Fibroblast of lung (primary cell): ENCODE measurements at regions not wholly inside any gene's neighbourhood (a gene's known extent, or its start where the extent isn't known, plus 50 kb on each side); places are given as distances from the start of the nearest gene placed in this dataset.
"Not testable (repeated sequence)": the region's sequence is repeated elsewhere in the genome, so short reads cannot be mapped to it uniquely, and the experiment has no call there.

Source experiments
- DNase-seq, 2 donors: peaks; one replicate each; pipeline versions ENCODE4 v3.0.0 to v3.0.0-alpha.2; 2010; ENCODE audit warnings: low read depth in 2 of 2
- H2AFZ ChIP-seq: 2 replicates; pipeline ENCODE4 v1.5.1; 2012; ENCODE audit warnings: low read length, control low read depth, inconsistent platforms
- H3K27ac ChIP-seq: 2 replicates; pipeline ENCODE4 v1.5.1; 2011; ENCODE audit warnings: low read length, control low read depth; ENCODE audit not compliant: insufficient read depth
- H3K27me3 ChIP-seq: 2 replicates; pipeline ENCODE4 v1.5.1; 2011; ENCODE audit warnings: mild to moderate bottlenecking, low read length; ENCODE audit not compliant: control insufficient read depth, insufficient read depth
- H3K36me3 ChIP-seq: 2 replicates; pipeline ENCODE4 v1.5.1; 2011; ENCODE audit warnings: low read length; ENCODE audit not compliant: control insufficient read depth, insufficient read depth
- H3K4me1 ChIP-seq: 2 replicates; pipeline ENCODE4 v1.5.1; 2011; ENCODE audit warnings: low read length; ENCODE audit not compliant: control insufficient read depth, insufficient read depth; ENCODE audit errors: extremely low read depth
- H3K4me2 ChIP-seq: 2 replicates; pipeline ENCODE4 v1.5.1; 2011; ENCODE audit warnings: low read length, control low read depth; ENCODE audit not compliant: insufficient read depth; ENCODE audit errors: extremely low read depth
- H3K4me3 ChIP-seq, 4 experiments: fragments of 200-600 bp in 1 of 4; sonication (generic) in 1 of 4; replicated peaks in 1 of 4; 2 replicates each; pipeline ENCODE4 v1.5.1; 2011 to 2016; ENCODE audit warnings: low read length in 4 of 4, low read depth in 3 of 4, mild to moderate bottlenecking in 3 of 4, control low read depth in 2 of 4, inconsistent platforms in 1 of 4, mixed read lengths in 1 of 4; ENCODE audit not compliant: insufficient read depth in 1 of 4; ENCODE audit errors: control extremely low read depth in 1 of 4
- H3K79me2 ChIP-seq: 2 replicates; pipeline ENCODE4 v1.5.1; 2012; ENCODE audit warnings: mild to moderate bottlenecking, low read length, inconsistent platforms; ENCODE audit not compliant: control insufficient read depth, insufficient read depth
- H3K9ac ChIP-seq: 2 replicates; pipeline ENCODE4 v1.5.1; 2011; ENCODE audit warnings: mild to moderate bottlenecking, low read length, control low read depth; ENCODE audit not compliant: insufficient read depth
- H3K9me3 ChIP-seq: 2 replicates; pipeline ENCODE4 v1.5.1; 2012; ENCODE audit warnings: low read depth, low read length; ENCODE audit not compliant: control insufficient read depth, insufficient read depth
- H4K20me1 ChIP-seq: 2 replicates; pipeline ENCODE4 v1.5.1; 2011; ENCODE audit warnings: low read length; ENCODE audit not compliant: control insufficient read depth, insufficient read depth; ENCODE audit errors: extremely low read depth
- CTCF ChIP-seq, 2 donors: IDR thresholded peaks in 1 of 2; conservative IDR thresholded peaks in 1 of 2; 1 replicate in 1 of 2; 2 replicates in 1 of 2; pipeline ENCODE4 v1.5.1; 2011 to 2012; ENCODE audit warnings: low read length in 2 of 2, control low read depth in 1 of 2, inconsistent platforms in 1 of 2, low read depth in 1 of 2, mild to moderate bottlenecking in 1 of 2
- EZH2 ChIP-seq: IDR thresholded peaks from 2 replicates; pipeline ENCODE4 v1.5.1; 2012; ENCODE audit warnings: low read length, control low read depth, mild to moderate bottlenecking; ENCODE audit errors: missing control alignments

GRCh38 chr17:63042256-63042812, 76.3 kb downstream of the TANC2 start:
- H3K9me3 ChIP-seq, result no peaks in the 10 kb centered on the region
- peak in 1 of 2 donors; percentile 40 for DNase-seq
- TF ChIP-seq CTCF (conservative IDR thresholded peaks at IDR 0.05 in 1 of 2, IDR thresholded peaks at IDR 0.05 in 1 of 2; ENCODE audit: low read depth in 1 of 2, low read length in 2 of 2) (no peak), EZH2 (no peak)
- no peaks in the 10 kb centered on the region for H3K36me3 ChIP-seq
- H3K27ac ChIP-seq, result no peak overlapping the region
- H3K9ac ChIP-seq, result no peak overlapping the region
- no peak overlapping the region for H3K4me2 ChIP-seq
- H3K4me1 ChIP-seq, result no peaks in the 10 kb centered on the region
- no peak overlapping the region for H2AFZ ChIP-seq
- H3K79me2 ChIP-seq, result peaks cover 3% of the 10 kb centered on the region
- no peak overlapping the region for H3K4me3 ChIP-seq
- no peaks in the 10 kb centered on the region for H4K20me1 ChIP-seq
- no peaks in the 10 kb centered on the region for H3K27me3 ChIP-seq

DNA sequence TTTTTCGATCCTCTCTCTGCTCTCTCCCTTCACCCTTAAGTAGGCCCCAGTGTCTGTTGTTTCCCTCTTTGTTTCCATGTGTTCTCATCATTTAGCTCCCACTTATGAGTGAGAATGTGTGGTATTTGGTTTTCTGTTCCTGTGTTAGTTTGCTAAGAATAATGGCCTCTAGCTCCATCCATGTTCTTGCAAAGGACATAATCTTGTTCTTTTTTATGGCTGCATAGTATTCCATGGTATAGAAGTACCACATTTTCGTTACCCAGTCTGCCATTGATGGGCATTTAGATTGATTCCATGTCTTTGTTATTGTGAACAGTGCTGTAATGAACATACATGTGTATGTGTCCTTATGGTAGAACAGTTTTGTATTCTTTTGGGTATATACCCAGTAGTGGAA, 91.5 kb downstream of the TANC2 start:
- not testable (repeated sequence) for H3K27ac ChIP-seq, H2AFZ ChIP-seq, H3K9me3 ChIP-seq, H3K4me1 ChIP-seq, H4K20me1 ChIP-seq, H3K36me3 ChIP-seq, H3K79me2 ChIP-seq, H3K27me3 ChIP-seq, H3K9ac ChIP-seq, DNase-seq, H3K4me2 ChIP-seq, H3K4me3 ChIP-seq

DNA sequence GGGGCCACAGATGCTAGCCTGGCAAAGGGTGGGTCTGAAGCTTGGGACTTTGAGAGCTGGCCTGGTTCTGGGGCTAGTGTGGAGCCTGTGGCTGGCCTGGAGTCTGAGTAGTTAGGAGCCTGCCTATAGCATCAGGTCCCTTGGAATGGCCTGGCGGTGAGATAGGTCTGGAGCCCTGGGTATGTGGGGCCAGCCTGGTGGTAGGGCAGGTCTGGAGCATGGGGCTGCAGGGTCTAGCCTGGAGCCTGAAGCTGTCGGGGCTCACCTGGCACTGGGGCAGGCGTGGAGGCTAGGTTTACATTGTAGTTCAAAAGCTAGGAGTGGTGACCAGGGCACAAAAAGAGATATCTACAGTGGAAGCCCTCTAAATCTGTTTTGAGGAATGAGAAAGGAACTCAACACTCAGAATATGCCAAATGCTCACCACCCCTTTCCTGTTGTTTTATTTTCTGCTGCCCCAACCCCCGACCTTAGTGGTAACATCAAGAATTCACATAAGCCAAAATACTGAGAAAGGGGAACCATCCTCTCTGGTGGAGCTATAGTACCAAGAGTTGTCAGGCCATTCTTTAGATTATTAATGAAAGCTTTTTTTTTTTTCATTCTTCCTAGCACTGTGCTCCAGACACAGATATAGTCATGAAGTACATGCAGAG, 100.3 kb downstream of the TANC2 start:
- Histone ChIP-seq H3K9me3 (no peaks in the 10 kb centered on the region), H3K27ac (no peak overlapping the region), H3K4me2 (no peak overlapping the region), H3K27me3 (no peaks in the 10 kb centered on the region), H4K20me1 (no peaks in the 10 kb centered on the region), H2AFZ (no peak overlapping the region), H3K4me1 (no peaks in the 10 kb centered on the region), H3K9ac (no peak overlapping the region), H3K4me3 (no peak overlapping the region), H3K79me2 (no peaks in the 10 kb centered on the region), H3K36me3 (no peaks in the 10 kb centered on the region)
- no peak for TF ChIP-seq CTCF (conservative IDR thresholded peaks at IDR 0.05 in 1 of 2, IDR thresholded peaks at IDR 0.05 in 1 of 2; ENCODE audit: low read depth in 1 of 2, low read length in 2 of 2)
- no peak for DNase-seq
